ENCODE measurements at regions not wholly inside any gene's neighbourhood (a gene's known extent, or its start where the extent isn't known, plus 50 kb on each side); places are given as distances from the start of the nearest gene placed in this dataset.

- Histone ChIP-seq H3K27me3 (ENCODE audit: control insufficient read depth, insufficient read depth, low read length) (no peaks in the 10 kb centered on the region), H3K36me3 (ENCODE audit: control insufficient read depth, insufficient read depth, low read length) (no peaks in the 10 kb centered on the region), H3K4me3 (ENCODE audit: low read depth, low read length) (no peak overlapping the region)
- FAIRE-seq (no peak), DNase-seq (ENCODE audit: low read depth) (no peak)
- TF ChIP-seq CTCF (IDR thresholded peaks at IDR 0.05; ENCODE audit: insufficient read depth, low read length, severe bottlenecking), result no peak
Observed at GRCh38 chr9:3161912-3162311, 318.0 kb upstream of the PUM3 start.

- no peak for DNase-seq (ENCODE audit: low read depth)
- Histone ChIP-seq H3K27me3 (ENCODE audit: control insufficient read depth, insufficient read depth, low read length) (no peaks in the 10 kb centered on the region), H3K36me3 (ENCODE audit: control insufficient read depth, insufficient read depth, low read length) (no peaks in the 10 kb centered on the region), H3K4me3 (ENCODE audit: low read depth, low read length) (no peak overlapping the region)
- TF ChIP-seq CTCF (IDR thresholded peaks at IDR 0.05; ENCODE audit: insufficient read depth, low read length, severe bottlenecking), result no peak
- FAIRE-seq, result no peak
Observed at GRCh38 chr9:3157011-3157410, 313.1 kb upstream of the PUM3 start.

- H3K4me3 ChIP-seq (ENCODE audit: low read depth, low read length), result no peak overlapping the region
- no peak for FAIRE-seq
- no peak for TF ChIP-seq CTCF (IDR thresholded peaks at IDR 0.05; ENCODE audit: insufficient read depth, low read length, severe bottlenecking)
- no peak for DNase-seq (ENCODE audit: low read depth)
- H3K27me3 ChIP-seq (ENCODE audit: control insufficient read depth, insufficient read depth, low read length), result no peaks in the 10 kb centered on the region
- no peaks in the 10 kb centered on the region for H3K36me3 ChIP-seq (ENCODE audit: control insufficient read depth, insufficient read depth, low read length)
Observed at GRCh38 chr9:3151672-3152576, 308.0 kb upstream of the PUM3 start.

- DNase-seq (ENCODE audit: low read depth) (no peak), FAIRE-seq (no peak)
- no peaks in the 10 kb centered on the region for H3K27me3 ChIP-seq (ENCODE audit: control insufficient read depth, insufficient read depth, low read length)
- H3K4me3 ChIP-seq (ENCODE audit: low read depth, low read length), result no peak overlapping the region
- no peaks in the 10 kb centered on the region for H3K36me3 ChIP-seq (ENCODE audit: control insufficient read depth, insufficient read depth, low read length)
- no peak for TF ChIP-seq CTCF (IDR thresholded peaks at IDR 0.05; ENCODE audit: insufficient read depth, low read length, severe bottlenecking)
Observed at GRCh38 chr9:3150074-3150473, 306.2 kb upstream of the PUM3 start.

- DNase-seq (ENCODE audit: low read depth) (no peak), FAIRE-seq (no peak)
- TF ChIP-seq CTCF (IDR thresholded peaks at IDR 0.05; ENCODE audit: insufficient read depth, low read length, severe bottlenecking), result no peak
- Histone ChIP-seq H3K4me3 (ENCODE audit: low read depth, low read length) (no peak overlapping the region), H3K36me3 (ENCODE audit: control insufficient read depth, insufficient read depth, low read length) (no peaks in the 10 kb centered on the region), H3K27me3 (ENCODE audit: control insufficient read depth, insufficient read depth, low read length) (no peaks in the 10 kb centered on the region)
Observed at GRCh38 chr9:3138231-3139229, 294.6 kb upstream of the PUM3 start.
